ENCODE measurements at regions not wholly inside any gene's neighbourhood (a gene's known extent, or its start where the extent isn't known, plus 50 kb on each side); places are given as distances from the start of the nearest gene placed in this dataset.
A peak's percentile ranks its signal among the peaks of the same experiment; 100 is the strongest.

GRCh38 chr2:234626566-234627130, 129.8 kb upstream of the ARL4C start:
- TF ChIP-seq CREB1 (IDR thresholded peaks at IDR 0.05; ENCODE audit: low read depth), result no peak
- TF ChIP-seq REST (IDR thresholded peaks at IDR 0.05; ENCODE audit: low read depth), result no peak
- TF ChIP-seq TCF12 (IDR thresholded peaks at IDR 0.05; ENCODE audit: low read depth), result no peak
- TF ChIP-seq MAX (IDR thresholded peaks at IDR 0.05), result no peak
- TF ChIP-seq EP300 (IDR thresholded peaks at IDR 0.05; ENCODE audit: borderline replicate concordance), result no peak
- no peak for TF ChIP-seq ZBTB7A (IDR thresholded peaks at IDR 0.05; ENCODE audit: low read depth)
- TF ChIP-seq TEAD4 (IDR thresholded peaks at IDR 0.05), result no peak
- no peak for TF ChIP-seq RAD21 (IDR thresholded peaks at IDR 0.05; ENCODE audit: low read depth)
- no peak for TF ChIP-seq YY1 (IDR thresholded peaks at IDR 0.05; ENCODE audit: low read depth)
- no peak for TF ChIP-seq EGR1 (IDR thresholded peaks at IDR 0.05)
- TF ChIP-seq FOXM1 (IDR thresholded peaks at IDR 0.05; ENCODE audit: borderline replicate concordance, low read depth), result no peak
- TF ChIP-seq CEBPB (IDR thresholded peaks at IDR 0.05), result no peak
- no peak for TF ChIP-seq NFIC (IDR thresholded peaks at IDR 0.05)
- TF ChIP-seq USF1 (IDR thresholded peaks at IDR 0.05), result no peak
- no peak for TF ChIP-seq TAF1 (IDR thresholded peaks at IDR 0.05; ENCODE audit: low read depth)

- TF ChIP-seq USF1 (IDR thresholded peaks at IDR 0.05), result peak; percentile 51; the same call in 1 of the 2 replicates
- TF ChIP-seq REST (IDR thresholded peaks at IDR 0.05; ENCODE audit: low read depth), result no peak
Measured at GRCh38 chr2:234625626-234626250, 128.9 kb upstream of the ARL4C start.

GRCh38 chr2:234623521-234623991, 126.7 kb upstream of the ARL4C start:
- TF ChIP-seq TEAD4 (IDR thresholded peaks at IDR 0.05) (peak; percentile 6; the same call in 1 of the 2 replicates), EP300 (IDR thresholded peaks at IDR 0.05; ENCODE audit: borderline replicate concordance) (peak; percentile 61), ZBTB7A (IDR thresholded peaks at IDR 0.05; ENCODE audit: low read depth) (no peak), NFIC (IDR thresholded peaks at IDR 0.05) (peak; percentile 73), REST (IDR thresholded peaks at IDR 0.05; ENCODE audit: low read depth) (no peak), EGR1 (IDR thresholded peaks at IDR 0.05) (no peak), YY1 (IDR thresholded peaks at IDR 0.05; ENCODE audit: low read depth) (no peak)

GRCh38 chr2:234621120-234621519, 124.2 kb upstream of the ARL4C start:
- TF ChIP-seq REST (IDR thresholded peaks at IDR 0.05; ENCODE audit: low read depth) (no peak), MAX (IDR thresholded peaks at IDR 0.05) (no peak), TEAD4 (IDR thresholded peaks at IDR 0.05) (no peak), CREB1 (IDR thresholded peaks at IDR 0.05; ENCODE audit: low read depth) (no peak), CEBPB (IDR thresholded peaks at IDR 0.05) (no peak), TAF1 (IDR thresholded peaks at IDR 0.05; ENCODE audit: low read depth) (no peak), YY1 (IDR thresholded peaks at IDR 0.05; ENCODE audit: low read depth) (no peak), NFIC (IDR thresholded peaks at IDR 0.05) (no peak), EGR1 (IDR thresholded peaks at IDR 0.05) (no peak), RAD21 (IDR thresholded peaks at IDR 0.05; ENCODE audit: low read depth) (no peak), ZBTB7A (IDR thresholded peaks at IDR 0.05; ENCODE audit: low read depth) (no peak), FOXM1 (IDR thresholded peaks at IDR 0.05; ENCODE audit: borderline replicate concordance, low read depth) (no peak)
